ENCODE measurements at regions not wholly inside any gene's neighbourhood (a gene's known extent, or its start where the extent isn't known, plus 50 kb on each side); places are given as distances from the start of the nearest gene placed in this dataset.
"Not testable (repeated sequence)": the region's sequence is repeated elsewhere in the genome, so short reads cannot be mapped to it uniquely, and the experiment has no call there.

DNA sequence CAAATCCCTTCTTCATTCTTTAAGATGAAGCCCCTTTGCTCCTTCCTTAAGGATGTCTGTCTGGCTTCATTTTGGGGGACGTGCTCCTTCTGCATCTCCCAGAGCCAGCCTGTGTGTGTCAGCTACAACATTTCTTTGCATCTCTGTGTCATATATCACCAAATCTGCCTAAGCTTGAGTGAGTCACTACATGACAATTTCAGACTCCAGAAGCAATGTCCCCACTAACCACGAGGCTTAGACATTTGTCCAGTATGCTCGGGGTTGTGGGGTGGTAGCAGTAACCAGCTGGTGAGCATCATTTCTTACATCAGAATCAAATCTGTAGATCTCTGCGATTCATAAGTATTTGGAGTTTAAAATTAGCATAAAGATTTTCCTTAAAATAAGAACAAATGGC lies 54.1 kb upstream of the USP14 start:
- DNase-seq = not testable (repeated sequence)

DNA sequence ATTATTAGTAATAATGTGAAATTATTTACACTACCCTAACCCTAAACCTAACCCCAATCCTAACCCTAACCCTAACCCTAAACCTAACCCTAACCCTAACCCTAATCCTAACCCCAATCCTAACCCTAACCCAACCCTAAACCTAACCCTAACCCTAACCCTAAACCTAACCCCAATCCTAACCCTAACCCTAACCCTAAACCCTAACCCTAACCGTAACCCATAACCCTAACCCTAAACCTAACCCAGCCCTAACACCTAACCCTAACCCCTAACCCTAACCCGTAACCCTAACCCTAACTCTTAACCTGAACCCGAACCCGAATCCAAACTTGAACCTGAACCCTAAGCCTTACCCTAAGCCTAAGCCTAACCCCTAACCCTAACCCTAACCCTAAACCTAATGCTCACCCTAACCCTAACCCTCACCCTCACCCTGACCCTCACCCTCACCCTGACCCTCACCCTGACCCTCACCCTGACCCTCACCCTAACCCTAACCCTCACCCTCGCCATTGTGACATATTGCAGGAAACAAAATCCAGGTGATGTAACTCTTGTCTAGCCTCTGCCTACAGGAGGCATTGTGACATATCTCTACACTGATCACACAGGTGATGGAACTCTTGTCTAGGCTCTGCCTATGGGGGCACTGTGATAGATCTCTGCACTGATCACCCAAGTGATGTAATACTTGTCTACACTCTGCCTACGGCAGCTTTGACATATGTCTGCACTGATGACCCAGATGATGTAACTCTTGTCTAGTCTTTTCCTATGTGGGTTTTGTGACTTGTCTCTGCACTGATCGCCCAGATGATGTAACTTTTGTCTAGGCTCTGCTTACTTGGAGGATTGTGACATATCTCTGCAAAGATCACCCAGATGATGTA lies 53.0 kb upstream of the USP14 start:
- not testable (repeated sequence) for DNase-seq

- DNase-seq = not testable (repeated sequence)
Measured at GRCh38 chr18:106054-106851, 52.1 kb upstream of the USP14 start.

DNA sequence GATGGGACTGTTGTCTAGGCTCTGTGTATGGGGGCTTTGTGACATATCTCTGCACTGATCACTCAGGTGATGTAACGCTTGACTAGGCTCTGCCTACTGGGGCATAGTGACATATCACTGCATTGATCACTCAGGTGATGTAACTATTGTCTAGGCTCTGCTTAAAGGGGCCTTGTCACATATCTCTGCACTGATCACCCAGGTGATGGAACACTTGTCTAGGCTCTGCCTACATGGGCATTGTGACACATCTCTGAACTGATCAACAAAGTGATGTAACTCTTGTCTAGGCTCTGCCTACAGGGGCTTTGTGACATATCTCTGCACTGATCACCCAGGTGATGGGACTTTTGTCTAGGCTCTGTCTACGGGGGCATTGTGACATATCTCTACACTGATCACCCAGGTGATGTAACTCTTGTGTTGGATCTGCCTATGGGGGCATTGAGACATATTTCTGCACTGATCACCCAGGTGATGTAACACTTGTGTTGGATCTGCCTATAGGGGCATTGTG lies 51.4 kb upstream of the USP14 start:
- not testable (repeated sequence) for DNase-seq

- peak; percentile 32 for DNase-seq
Measured at GRCh38 chr18:107464-107863, 50.9 kb upstream of the USP14 start.

- not testable (repeated sequence) for DNase-seq
Measured at GRCh38 chr18:107947-108664, 50.3 kb upstream of the USP14 start.
